ENCODE measurements at regions not wholly inside any gene's neighbourhood (a gene's known extent, or its start where the extent isn't known, plus 50 kb on each side); places are given as distances from the start of the nearest gene placed in this dataset.

- TF ChIP-seq CTCF (tag by site-specific recombination; IDR thresholded peaks at IDR 0.05) (no peak), ZNF600 (tag by site-specific recombination; IDR thresholded peaks at IDR 0.05) (no peak), ZNF354C (tag by site-specific recombination; IDR thresholded peaks at IDR 0.05; ENCODE audit: borderline replicate concordance, low read depth) (no peak), ZNF416 (tag by site-specific recombination; IDR thresholded peaks at IDR 0.05) (no peak), REST (tag by site-specific recombination; IDR thresholded peaks at IDR 0.05) (no peak), ZNF362 (tag by site-specific recombination; IDR thresholded peaks at IDR 0.05) (no peak), ZNF311 (tag by site-specific recombination; IDR thresholded peaks at IDR 0.05; ENCODE audit: borderline replicate concordance) (no peak), ZNF707 (tag by site-specific recombination; IDR thresholded peaks at IDR 0.05) (no peak), ZNF112 (tag by site-specific recombination; IDR thresholded peaks at IDR 0.05) (no peak), ZNF561 (tag by site-specific recombination; IDR thresholded peaks at IDR 0.05; ENCODE audit: borderline replicate concordance) (no peak), ZNF423 (tag by site-specific recombination; IDR thresholded peaks at IDR 0.05) (no peak), ZNF777 (tag by site-specific recombination; IDR thresholded peaks at IDR 0.05; ENCODE audit: borderline replicate concordance) (no peak), ZBTB26 (tag by site-specific recombination; optimal IDR thresholded peaks at IDR 0.05) (no peak)
Measured at GRCh38 chr4:10891866-10892265, 207.3 kb upstream of the CLNK start.
